Activated CD4-positive, alpha-beta T cell treated with anti-CD3 and anti-CD28 coated beads, Interleukin-10, Interleukin-2, amounts not matched to agents 100 ng/mL and 50 ng/mL, durations not matched to agents 16 hours and 8 hours (primary cell): ENCODE measurements at regions not wholly inside any gene's neighbourhood (a gene's known extent, or its start where the extent isn't known, plus 50 kb on each side); places are given as distances from the start of the nearest gene placed in this dataset.

ENCODE experiments used
- DNase-seq: peaks from one replicate; pipeline ENCODE4 v3.0.0-alpha.2; 2020

DNA sequence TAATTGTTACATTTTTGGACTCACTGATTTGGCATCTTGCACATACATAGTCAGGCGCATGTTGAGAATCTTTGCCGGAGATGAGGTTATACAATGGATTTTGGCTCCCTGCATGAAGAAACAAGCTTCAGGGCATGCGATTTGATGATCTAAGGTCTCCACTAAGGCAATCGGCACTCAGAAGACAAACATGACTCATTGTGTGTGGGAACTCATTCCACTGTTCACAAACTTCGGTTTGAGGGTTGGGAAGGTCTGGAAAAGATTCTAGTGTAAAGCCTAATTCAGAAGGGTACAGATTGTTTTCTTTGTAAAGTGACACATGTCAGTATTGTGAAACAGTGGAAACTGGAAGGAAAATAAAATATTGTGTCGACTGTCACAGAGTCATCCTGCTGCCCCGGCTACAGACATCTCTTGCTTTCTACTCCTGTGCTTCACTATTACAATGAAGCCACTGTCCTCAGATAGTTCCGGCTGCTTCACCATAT, 192.6 kb upstream of the HMGA2 start:
- DNase-seq: no peak

DNA sequence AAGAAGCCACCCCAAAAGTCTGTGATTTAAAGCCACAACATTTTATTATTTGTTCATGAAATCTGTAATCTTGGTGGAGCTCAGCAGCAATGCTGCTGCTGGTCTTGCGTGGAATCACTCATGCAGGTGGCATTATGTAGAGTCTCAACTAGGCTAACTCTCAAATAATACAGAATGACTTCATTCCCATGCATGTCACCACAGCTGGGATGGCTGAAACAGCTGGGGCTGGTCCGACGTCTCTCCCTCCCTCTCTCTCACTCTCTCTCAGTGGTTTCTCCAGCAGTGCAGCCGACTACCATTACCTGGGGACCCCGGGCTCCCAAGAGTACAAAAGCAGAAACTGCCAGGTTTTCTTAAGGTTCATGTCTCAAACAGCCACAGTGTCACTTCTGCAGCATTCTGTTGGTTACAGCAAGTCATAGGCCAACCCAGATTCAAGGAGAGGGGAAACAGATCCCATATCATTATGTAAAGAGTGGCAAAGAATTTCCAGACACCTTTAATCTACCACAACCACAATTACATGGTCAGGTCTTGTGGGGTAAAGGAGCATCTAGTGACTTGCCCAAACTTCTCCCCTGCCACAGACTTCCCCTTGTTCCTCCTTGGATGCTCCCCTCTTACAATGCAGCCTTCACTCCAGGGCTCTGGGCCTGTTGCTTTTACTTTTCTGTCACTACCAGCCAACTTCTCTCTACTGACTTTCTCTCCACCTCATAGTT, 192.0 kb upstream of the HMGA2 start:
- DNase-seq: no peak

DNA sequence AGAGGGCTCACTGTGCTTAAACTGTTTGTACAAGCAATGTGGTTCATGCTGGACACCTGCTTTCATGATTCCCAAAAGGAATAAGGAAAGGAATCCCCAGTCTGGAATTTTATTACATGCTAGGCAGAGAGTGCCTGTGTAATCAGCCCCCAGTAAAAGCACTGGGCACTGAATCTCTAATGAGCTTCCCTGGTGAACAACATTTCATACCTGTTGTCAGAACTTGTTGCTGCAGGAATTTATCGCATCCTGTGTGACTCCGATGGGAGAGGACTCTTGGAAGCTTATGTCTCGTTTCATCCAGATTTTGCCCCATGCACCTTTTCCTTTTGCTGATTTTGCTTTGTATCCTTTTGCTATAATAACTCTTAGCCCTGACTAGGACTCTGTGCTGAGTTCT, 190.2 kb upstream of the HMGA2 start:
- no peak for DNase-seq

DNA sequence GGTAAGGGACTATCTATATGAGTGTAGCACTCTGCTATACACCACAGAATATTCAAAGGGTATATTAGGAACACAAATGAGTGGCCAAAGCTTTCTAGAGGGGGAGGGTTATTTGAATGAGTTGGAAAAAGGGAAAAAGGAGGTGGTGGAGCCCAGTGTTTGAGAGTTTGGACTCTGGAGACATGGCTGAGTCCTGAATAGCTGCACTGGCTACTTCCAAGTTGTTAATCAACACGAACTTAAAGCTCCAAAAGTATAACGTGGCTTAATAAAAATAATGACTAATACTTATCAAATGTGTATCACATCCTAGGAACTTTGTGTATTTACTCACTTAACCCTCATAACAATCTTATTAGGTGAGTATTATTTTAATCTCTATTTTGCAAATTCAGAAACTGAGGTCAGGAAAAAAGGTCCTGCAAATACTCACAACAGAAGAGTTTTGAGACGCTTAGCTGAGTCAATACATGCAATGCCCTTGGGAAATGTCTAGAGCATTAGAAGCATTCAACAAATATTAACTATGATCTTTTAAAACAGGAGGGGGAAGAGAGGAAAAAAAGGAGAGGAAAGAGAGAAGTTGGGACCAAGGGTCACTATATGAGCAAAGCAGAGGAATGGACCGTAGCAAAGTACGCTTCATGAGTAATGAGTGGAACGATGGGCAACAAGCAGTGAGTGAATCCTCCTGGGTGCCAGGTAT, 189.5 kb upstream of the HMGA2 start:
- DNase-seq: no peak

DNA sequence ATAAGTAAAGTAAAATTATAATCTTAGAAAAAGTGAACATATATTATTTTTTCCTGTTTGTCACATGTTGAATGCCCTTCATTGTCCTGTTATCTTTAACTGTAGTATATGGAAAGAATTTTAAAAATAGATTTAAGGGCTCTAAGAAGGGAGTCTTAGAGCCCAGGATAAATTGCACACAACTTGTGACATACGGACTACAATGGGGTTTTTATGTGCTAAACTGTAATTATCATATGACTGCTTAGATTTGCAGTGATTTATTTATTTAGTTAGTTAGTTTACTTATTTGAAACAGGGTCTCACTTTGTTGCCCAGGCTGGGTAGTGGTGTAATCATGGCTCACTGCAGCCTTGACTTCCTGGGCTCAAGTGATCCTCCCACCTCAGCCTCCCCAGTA, 187.8 kb upstream of the HMGA2 start:
- no peak for DNase-seq

DNA sequence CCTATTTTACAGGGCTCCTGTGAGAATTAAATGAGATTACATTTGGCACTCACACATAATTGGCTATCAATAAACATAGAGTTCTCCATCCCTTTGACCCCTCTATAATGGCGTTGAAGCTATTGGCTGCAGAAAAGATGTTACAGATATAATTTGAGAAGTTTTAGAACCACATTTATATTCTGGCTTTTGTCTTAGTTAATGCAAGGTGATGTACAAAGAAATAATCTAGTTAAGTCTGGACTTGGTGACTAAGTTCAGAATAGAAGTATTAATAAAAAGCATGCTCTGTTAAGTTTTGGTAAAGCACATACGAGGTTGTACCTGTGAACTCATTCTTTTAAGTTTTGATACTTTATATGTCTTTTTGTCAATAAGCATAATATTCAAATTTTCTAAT, 187.1 kb upstream of the HMGA2 start:
- no peak for DNase-seq

DNA sequence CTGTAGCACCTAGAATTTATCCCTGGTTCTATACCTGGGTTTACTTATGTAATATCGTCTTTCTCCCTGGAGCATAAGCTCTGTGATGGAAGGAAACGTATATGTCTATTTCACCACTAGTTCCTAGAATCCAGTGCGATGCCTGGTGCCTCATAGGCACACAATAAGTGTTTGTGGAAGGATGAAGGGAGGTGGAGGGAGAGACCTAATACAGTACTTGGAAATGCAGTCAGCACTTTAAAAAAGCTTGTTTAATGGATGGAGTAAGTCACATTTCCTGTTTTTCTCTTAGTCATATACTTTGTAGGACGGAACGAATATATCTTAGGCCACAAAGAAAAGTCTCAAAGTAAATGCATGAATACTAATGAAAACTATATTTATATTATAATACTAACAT, 186.5 kb upstream of the HMGA2 start:
- no peak for DNase-seq

DNA sequence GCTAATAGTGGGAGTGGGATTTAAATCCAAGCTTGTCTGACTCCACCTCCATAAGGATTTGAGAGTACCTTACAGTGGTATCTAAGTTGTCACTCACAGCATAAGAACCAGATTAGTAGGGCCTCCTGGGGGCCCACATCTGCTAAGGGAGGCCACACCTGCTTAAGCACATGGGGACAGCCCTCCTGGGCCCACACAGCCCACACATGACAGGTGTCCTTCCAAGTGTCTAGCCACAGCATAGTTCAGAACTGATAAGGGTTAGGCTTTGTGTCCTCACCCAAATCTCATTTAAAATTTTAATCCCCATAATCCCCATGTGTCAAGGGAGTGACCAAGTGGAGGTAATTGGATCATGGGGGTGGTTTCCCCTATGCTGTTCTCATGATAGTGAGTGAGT, 186.0 kb upstream of the HMGA2 start:
- no peak for DNase-seq

DNA sequence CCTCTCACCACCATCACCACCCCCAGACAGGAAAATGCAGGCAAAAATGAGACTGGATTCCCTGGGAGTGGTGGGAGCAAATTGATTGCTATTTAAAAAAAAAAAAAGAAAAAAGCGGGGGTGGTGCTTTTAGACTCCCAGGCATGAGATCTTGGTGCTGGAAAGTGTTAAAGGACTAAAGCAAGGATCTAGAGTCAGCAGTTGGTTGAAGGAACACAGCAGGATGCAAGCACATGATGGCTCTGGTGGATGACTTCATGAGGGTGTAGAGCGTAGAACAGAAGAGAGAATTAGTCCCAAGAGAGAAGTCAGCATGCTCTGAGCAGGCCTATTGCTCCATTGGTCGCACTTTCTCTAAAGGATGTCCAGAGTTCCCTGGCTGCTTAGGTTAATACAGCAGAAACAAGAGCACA, 183.8 kb upstream of the HMGA2 start:
- DNase-seq: no peak

DNA sequence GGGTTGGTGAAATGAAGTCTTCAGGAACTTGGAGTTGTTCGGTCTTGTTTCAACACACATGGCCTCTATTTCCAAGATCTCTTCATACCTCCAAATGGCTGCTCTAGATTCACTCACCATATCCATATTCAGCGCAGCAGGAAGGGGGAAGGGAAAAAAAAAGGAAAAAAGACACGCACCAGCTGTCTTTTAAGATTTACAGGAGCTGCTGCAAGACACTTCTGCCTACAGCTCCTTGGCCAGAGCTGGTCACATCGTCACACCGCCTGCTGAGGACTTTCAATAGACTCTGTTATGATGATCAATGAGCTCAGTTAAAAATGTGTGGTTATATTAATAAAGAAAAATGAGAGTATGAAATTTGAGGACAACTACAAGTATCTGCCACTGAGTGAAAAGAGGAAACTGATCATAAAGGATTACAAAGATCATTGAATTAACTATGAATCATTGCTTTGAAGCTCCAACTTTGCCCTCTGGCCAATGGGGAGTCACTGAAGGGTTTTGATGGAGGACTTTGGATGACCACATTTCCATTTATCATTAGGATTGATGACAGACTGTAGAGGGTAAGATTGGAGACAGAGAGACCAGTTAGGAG, 182.1 kb upstream of the HMGA2 start:
- no peak for DNase-seq

DNA sequence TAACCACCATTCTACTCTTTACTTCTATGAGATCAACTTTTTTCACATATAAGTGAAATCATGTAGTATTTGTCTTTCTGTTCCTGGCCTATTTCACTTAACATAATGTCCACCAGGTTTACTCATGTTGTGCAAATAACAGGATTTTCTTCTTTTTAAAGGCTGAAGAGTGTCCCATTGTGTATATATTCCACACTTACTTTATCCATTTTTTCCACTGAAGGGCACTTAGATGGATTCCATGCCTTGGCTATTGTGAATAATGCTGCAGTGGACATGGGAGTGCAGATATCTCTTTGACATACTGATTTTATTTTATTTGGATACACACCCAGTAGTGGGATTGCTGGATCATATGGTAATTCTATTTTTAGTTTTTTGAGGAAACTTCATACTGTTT, 181.1 kb upstream of the HMGA2 start:
- DNase-seq: no peak

DNA sequence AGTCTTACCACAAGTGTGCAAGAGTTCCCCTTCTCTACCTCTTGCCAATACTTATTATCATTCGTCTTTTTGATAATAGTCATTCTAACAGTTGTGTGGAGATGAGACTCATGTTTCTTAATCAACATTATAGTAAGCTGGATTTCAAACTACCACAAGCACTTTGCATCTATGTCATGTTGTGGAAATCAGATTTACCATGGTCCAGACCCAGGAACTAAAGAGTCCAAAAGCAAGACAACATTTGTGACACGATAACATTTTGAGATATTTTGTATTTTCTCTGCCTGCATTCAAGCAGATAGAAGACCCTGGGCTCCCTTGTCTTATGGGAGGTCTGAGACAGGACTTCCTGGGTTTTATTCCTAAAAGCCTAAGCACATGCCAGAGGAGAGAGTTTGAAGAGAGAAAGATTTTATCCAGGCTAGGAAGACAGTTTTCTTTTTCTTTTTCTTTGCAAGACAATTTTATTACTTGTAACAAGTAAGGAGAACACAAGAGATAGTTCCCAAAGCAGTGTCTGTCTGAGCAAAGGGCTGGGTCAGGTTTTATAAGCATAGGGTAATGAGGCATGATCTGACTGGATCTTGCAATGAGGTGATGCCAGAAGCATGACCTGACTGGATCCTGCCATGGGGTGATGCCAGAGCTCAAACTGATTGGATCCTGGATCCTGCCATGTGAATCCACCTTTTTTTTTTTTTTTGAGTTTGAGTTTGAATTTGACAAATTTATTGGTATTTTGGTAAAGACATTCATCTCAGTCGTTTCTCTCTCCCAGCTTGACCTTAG, 180.5 kb upstream of the HMGA2 start:
- no peak for DNase-seq

DNA sequence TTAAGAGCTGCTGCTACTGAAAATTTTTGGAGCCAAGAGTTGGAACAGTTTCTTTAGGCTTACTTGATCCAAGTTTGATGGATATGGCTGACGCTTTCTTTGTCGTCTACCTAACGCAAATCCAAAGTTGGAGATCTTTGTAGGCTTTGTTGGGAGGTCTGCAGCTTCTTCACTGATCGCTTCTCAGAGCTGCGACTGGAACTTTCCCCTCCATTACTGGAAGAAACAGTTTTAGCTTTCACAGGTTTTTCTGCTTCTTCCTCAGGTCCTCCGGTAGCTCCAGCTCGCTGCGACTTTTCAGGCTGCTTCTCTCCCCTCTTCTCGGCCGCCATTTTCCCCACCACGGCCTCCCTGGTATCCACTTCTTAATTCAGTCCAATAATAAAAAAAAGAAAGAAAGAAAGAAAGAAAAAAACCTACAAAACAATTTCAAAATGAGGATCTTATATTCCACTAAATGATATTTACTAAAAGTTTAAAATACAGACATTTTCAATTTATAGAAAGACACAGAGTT, 178.1 kb upstream of the HMGA2 start:
- no peak for DNase-seq

DNA sequence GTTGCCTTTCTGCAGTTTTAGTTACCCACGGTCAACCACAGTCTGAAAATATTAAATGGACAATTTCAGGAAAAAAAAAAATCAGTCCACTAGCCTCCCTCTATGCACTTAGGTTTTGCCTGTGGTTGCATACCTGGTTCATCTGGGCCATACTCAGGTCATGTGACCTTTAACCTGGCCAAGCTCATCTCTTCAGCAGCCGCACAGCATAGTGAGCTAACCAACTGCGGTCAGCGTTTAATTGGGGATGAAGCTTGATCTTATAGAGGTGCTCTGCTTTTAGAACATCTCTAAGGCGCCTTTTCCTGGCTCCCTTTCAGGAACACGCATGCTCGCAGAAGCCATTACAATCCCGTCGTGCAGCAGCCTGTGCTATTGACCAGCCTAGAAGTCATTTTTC, 177.2 kb upstream of the HMGA2 start:
- DNase-seq: no peak

DNA sequence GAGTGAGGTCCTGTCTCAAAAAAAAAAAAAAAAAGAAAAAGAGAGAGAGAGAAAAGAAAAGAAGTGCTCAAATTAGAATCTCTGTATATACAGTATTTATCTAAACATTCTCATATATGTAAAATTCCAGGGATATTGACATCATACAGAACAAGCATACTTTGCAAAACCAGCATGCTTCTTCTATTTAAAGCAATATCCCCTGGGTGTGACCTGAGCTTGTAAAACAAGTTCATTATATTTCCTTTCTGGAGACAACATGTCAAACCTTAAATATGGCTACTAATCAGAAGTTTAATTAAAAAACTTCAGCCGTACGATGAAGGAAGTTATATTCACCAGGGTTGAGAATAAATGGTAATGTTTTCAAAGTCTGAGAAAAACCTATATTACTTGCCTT, 175.8 kb upstream of the HMGA2 start:
- DNase-seq: no peak

DNA sequence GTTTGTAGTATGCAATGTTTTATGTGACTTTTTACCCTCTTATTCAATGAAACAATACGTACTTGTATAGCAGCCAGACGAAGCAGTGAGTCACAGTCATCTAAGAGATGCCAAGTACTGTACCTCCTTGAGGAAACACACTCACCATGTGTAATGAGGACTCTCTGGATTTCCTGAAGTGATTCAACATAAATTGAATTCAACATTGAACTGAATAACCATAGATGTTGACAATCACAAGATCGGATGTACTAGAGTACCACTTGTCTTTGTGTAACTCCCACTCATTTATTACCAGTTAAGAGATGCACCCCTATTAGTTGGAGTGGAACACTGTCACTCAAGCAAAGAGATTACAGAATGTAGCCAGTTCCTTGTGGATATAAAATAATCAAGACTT, 175.2 kb upstream of the HMGA2 start:
- no peak for DNase-seq

DNA sequence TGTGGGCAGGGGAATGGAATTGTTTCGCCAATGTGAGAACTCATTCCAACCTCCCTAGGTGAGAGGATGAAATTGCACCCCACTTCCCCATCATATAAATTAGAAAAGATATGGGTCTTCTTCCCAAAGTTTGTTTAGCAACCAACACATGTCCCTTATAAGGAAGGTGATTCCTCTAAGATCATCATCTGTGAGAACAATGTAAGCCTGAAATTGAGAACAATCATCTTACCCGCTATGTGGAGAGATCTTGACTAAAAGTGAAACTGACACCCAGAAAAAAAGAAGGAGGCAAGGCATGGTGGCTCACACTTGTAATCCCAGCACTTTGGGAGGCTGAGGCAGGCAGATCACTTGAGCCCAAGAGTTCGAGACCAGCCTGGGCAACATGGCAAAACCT, 173.2 kb upstream of the HMGA2 start:
- peak; percentile 48 for DNase-seq

DNA sequence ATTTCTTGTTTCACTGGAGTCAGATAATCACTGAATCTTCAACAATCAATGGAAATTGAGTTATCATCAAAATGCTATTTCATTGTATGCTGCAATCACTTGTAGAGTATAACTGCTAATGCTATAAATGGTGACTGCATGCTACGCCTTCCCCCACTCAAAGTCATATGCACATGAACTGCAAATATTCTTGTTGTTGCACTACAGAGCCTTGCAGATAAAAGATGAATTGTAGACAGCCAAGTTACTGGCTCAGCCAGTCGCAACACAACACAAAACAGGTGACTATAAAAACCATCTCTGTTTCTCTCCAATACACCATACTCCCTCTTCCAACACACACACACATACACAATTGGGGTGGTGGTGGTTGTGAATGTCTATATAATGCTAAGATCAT, 171.0 kb upstream of the HMGA2 start:
- DNase-seq: no peak

DNA sequence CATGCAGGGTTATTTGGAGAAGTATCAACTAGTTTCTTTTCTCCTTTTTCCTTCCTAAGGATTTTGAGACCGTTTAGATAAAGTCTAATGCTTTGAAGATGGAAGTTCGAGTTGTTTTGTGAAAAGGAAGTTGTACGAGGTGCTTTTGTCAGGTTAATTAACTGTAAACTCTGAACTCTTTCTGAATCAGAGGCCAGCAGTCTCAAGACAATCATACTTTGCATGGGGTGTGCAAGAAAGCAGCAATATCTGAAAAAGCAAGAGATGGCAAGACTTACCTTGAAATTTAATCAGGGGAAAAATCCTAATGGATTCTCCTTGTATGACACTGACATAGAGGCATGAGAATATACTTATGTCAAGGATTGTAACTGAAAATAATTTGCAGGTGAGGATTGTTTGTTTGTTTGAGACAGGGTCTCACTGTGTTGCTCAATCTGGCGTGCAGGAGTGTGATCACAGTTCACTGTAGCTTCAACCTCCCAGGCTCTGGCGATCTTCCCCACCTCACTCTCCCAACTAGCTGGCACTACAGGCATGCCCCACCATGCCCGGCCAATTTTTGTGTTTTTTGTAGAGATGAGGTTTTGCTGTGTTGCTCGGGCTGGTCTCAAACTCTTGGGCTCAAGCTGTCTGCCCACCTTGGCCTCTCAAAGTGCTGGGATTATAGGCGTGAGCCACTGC, 170.2 kb upstream of the HMGA2 start:
- DNase-seq: no peak

DNA sequence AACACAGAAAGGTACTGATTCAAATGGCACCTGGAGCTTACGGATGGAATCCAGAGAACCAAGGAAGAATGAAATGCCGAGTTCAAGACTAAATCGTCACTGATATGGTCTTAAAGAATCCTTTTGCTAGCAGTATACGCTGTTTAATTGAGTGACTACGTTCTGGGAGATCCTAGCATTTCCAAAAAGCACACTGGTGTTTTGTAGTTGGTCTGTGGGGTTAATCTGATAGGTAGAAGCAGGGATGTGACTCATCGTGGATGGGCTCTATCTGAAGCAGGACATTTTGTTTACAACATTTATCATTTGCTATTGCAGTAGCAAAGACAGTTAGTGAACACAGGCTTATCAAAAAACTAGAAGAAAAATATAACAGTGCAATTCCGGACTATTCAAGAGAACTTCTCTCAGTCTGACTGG, 169.2 kb upstream of the HMGA2 start:
- no peak for DNase-seq

DNA sequence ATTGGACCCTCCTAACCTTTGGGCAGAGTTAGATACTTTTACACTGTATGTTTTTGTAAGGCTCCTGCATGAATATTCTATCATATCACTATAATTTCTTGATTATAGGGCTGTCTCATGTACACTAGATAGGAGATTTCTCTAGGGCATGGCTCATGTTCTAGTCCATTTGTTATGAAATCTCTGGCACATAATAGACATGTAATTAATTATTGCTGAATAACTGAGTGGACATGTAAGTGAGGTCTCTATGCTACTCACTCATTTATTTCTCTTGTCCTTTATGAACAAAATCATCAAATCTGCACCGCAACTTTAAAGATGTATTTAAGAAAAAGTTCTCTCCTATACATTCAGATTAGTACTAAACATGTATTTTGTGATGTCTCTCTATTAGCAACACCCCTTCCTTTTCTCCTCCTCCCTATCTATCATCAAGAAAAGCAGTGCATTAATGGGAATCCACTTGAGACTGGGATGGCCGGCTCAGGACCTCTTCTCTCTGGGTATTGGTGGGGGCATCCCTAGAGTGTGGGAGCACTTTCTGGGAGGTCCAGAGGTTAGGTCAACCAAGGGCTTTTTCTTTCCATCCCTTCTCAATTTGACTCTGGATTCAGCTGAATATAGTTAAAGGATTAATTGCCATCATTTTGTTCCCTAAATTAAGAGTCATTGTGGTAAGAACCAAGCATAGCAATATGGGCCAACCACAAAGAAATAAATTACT, 168.0 kb upstream of the HMGA2 start:
- DNase-seq: no peak

DNA sequence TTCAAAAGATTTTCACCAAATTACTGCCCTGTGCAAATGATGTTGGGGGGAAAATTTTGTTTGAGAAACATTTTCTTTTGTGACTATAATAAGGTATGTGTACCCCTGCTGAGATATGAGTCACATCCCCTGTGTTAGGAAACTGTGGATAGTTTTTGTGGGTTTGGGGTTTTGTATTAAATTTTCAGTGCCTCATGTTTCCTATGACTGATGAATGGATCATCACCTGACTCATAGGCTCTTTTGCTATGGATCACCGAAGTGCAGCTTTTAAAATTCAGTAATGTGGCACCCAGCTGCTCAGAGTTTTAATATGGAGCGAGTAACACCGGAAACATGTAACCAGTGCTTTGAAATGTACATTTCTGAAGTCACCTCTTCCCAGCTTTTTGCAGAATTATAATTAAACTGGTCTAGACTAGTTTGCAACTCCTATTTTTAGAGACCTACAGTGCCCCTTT, 167.4 kb upstream of the HMGA2 start:
- DNase-seq: peak; percentile 87
